Prostate gland (tissue), 2 donors: ENCODE measurements at regions not wholly inside any gene's neighbourhood (a gene's known extent, or its start where the extent isn't known, plus 50 kb on each side); places are given as distances from the start of the nearest gene placed in this dataset.
A peak's percentile ranks its signal among the peaks of the same experiment; 100 is the strongest.

Experiments
- DNase-seq: peaks from one replicate; pipeline ENCODE4 v3.0.0-alpha.2; 2019; ENCODE audit warnings: low spot score
- H3K27ac ChIP-seq, 2 donors: fragments of 200-600 bp; sonication (generic); 2 replicates each; pipeline ENCODE4 v1.5.1; 2017 to 2019
- H3K27me3 ChIP-seq: fragments of 200-600 bp; sonication (generic); replicated peaks from 2 replicates; pipeline ENCODE4 v1.5.1; 2019; ENCODE audit not compliant: insufficient read depth
- H3K36me3 ChIP-seq, 2 donors: fragments of 200-600 bp; sonication (generic); 1 replicate in 1 of 2; 2 replicates in 1 of 2; pipeline versions ENCODE4 v1.5.1 to v1.8.1; 2017 to 2019
- H3K4me1 ChIP-seq: fragments of 200-600 bp; sonication (generic); replicated peaks from 2 replicates; pipeline ENCODE4 v1.5.1; 2019
- H3K4me3 ChIP-seq, 2 donors: fragments of 200-600 bp; sonication (generic); 2 replicates each; pipeline ENCODE4 v1.5.1; 2017 to 2019
- H3K9me3 ChIP-seq: fragments of 200-600 bp; sonication (generic); 2 replicates; pipeline ENCODE4 v1.5.1; 2017
- CTCF ChIP-seq, 4 experiments: fragments of 200-600 bp in 2 of 4; fragments of 450-650 bp in 2 of 4; sonication (generic) in 2 of 4; IDR thresholded peaks; 1 replicate in 3 of 4; 2 replicates in 1 of 4; pipeline ENCODE4 v1.5.1; 2016 to 2019; ENCODE audit warnings: antibody characterized with exemption in 4 of 4, mild to moderate bottlenecking in 2 of 4, moderate library complexity in 2 of 4
- POLR2A ChIP-seq: fragments of 450-650 bp; IDR thresholded peaks from one replicate; pipeline ENCODE4 v1.6.1; 2016; ENCODE audit warnings: antibody characterized with exemption, mild to moderate bottlenecking
- POLR2AphosphoS5 ChIP-seq: sonication (generic); formaldehyde crosslinking; IDR thresholded peaks from one replicate; pipeline ENCODE4 v1.6.1; 2017; ENCODE audit warnings: antibody characterized with exemption
- WGBS: methylation state at CpG from one replicate; pipeline ENCODE4 v1.1.5; 2018; 5-methylcytosine and 5-hydroxymethylcytosine counted together
- intact Hi-C: fragments of 100-400 bp; cut with DNase I; formaldehyde crosslinking; loops from one replicate; pipeline ENCODE4 v1.14.2; 2022

- no peaks in the 10 kb centered on the region for H3K9me3 ChIP-seq
- H3K4me3 ChIP-seq: no peak overlapping the region
- H3K27me3 ChIP-seq: peaks cover 3% of the 10 kb centered on the region
- DNase-seq: no peak
- intact Hi-C loops: no loop called here
- 34% methylated on average over 3 of the region's 3 CpGs for WGBS
- TF ChIP-seq POLR2A (no peak), CTCF (IDR thresholded peaks at IDR 0.05) (peak; percentile 45 to 63 (median 52)), POLR2AphosphoS5 (no peak)
- H3K4me1 ChIP-seq: no peaks in the 10 kb centered on the region
- no peaks in the 10 kb centered on the region for H3K36me3 ChIP-seq
- H3K27ac ChIP-seq: no peak overlapping the region
Measured at GRCh38 chr3:137110392-137110996, 152.7 kb downstream of the IL20RB start.

GRCh38 chr3:137111497-137111896, 153.7 kb downstream of the IL20RB start:
- H3K27ac ChIP-seq: no peak overlapping the region
- H3K9me3 ChIP-seq: no peaks in the 10 kb centered on the region
- intact Hi-C loops: no loop called here
- WGBS: 62% methylated on average over 8 of the region's 8 CpGs
- no peak for DNase-seq
- TF ChIP-seq POLR2A: no peak
- no peak for TF ChIP-seq CTCF (IDR thresholded peaks at IDR 0.05)
- TF ChIP-seq POLR2AphosphoS5: no peak
- H3K4me3 ChIP-seq: no peak overlapping the region
- no peaks in the 10 kb centered on the region for H3K4me1 ChIP-seq
- H3K36me3 ChIP-seq: no peaks in the 10 kb centered on the region
- peaks cover 3% of the 10 kb centered on the region for H3K27me3 ChIP-seq

GRCh38 chr3:137116619-137117018, 158.8 kb downstream of the IL20RB start:
- intact Hi-C loops: no loop called here
- DNase-seq: no peak
- Histone ChIP-seq H3K4me3 (no peak overlapping the region), H3K36me3 (no peaks in the 10 kb centered on the region), H3K9me3 (no peaks in the 10 kb centered on the region), H3K27me3 (no peaks in the 10 kb centered on the region), H3K4me1 (no peaks in the 10 kb centered on the region), H3K27ac (no peak overlapping the region)
- TF ChIP-seq POLR2AphosphoS5 (no peak), CTCF (IDR thresholded peaks at IDR 0.05) (no peak), POLR2A (no peak)

- Histone ChIP-seq H3K4me1 (no peaks in the 10 kb centered on the region), H3K9me3 (no peaks in the 10 kb centered on the region), H3K27me3 (no peaks in the 10 kb centered on the region), H3K36me3 (no peaks in the 10 kb centered on the region), H3K27ac (no peak overlapping the region), H3K4me3 (no peak overlapping the region)
- DNase-seq: no peak
- intact Hi-C loops: no loop called here
- 32% methylated on average over 3 of the region's 3 CpGs for WGBS
- TF ChIP-seq POLR2AphosphoS5 (no peak), POLR2A (no peak), CTCF (IDR thresholded peaks at IDR 0.05) (peak in 3 of 4 experiments; percentile 16 to 36 (median 19))
Measured at GRCh38 chr3:137121704-137122314, 164.0 kb downstream of the IL20RB start.

- no peaks in the 10 kb centered on the region for H3K27me3 ChIP-seq
- WGBS: 44% methylated on average over 2 of the region's 2 CpGs
- no peak overlapping the region for H3K4me3 ChIP-seq
- no peak overlapping the region for H3K27ac ChIP-seq
- H3K9me3 ChIP-seq: no peaks in the 10 kb centered on the region
- no peaks in the 10 kb centered on the region for H3K4me1 ChIP-seq
- no peaks in the 10 kb centered on the region for H3K36me3 ChIP-seq
- intact Hi-C loops: no loop called here
- DNase-seq: no peak
- TF ChIP-seq POLR2A (no peak), POLR2AphosphoS5 (no peak), CTCF (IDR thresholded peaks at IDR 0.05) (no peak)
Measured at GRCh38 chr3:137131081-137131480, 173.3 kb downstream of the IL20RB start.
